Peyer's patch (tissue), 4 donors: ENCODE measurements at regions not wholly inside any gene's neighbourhood (a gene's known extent, or its start where the extent isn't known, plus 50 kb on each side); places are given as distances from the start of the nearest gene placed in this dataset.

ENCODE experiments used
- POLR2A ChIP-seq, 2 donors: fragments of 450-650 bp; IDR thresholded peaks; one replicate each; pipeline ENCODE4 v1.5.1; 2017; ENCODE audit warnings: antibody characterized with exemption in 2 of 2, mild to moderate bottlenecking in 2 of 2, moderate library complexity in 2 of 2
- TF ChIP-seq, protein P1 (sequence below), 6 experiments: fragments of 450-650 bp in 4 of 6; fragments of 200-600 bp in 2 of 6; sonication (generic) in 1 of 6; IDR thresholded peaks; one replicate each; pipeline ENCODE4 v1.5.1; 2017 to 2019; ENCODE audit warnings: antibody characterized with exemption in 6 of 6, mild to moderate bottlenecking in 3 of 6, moderate library complexity in 1 of 6

DNA sequence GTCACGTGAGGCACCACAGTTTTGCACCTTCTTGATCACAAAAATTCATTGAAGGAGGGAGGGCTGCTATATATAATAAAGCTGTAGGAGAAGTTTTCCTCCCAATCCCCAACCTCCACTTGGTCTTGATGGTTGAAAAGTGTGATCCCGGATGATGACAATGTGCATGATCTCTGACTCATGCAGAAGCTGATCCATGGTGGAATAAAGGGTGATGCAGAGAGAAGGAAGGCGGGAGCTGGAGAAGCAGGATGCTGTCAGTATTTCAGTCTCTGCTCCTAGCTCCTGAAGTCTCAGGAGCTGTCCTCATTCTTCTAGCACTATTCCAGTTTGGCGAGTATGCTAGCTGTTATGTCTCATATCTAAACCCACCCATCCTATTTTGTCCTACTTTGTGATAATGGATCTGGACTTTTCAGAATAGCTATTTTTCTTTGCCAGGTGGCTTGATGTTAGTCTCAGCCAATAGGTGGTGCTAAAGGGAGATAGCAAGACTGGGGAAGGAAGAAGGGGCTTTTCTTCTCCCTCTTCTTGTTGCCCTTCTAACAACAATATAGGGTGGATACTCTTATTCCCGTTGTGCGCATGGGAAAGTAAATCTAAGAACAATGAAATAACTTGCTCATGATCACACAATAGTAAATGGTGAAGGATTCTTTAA is 65.6 kb upstream of the HTR2A start:
- TF ChIP-seq, protein P1, sequence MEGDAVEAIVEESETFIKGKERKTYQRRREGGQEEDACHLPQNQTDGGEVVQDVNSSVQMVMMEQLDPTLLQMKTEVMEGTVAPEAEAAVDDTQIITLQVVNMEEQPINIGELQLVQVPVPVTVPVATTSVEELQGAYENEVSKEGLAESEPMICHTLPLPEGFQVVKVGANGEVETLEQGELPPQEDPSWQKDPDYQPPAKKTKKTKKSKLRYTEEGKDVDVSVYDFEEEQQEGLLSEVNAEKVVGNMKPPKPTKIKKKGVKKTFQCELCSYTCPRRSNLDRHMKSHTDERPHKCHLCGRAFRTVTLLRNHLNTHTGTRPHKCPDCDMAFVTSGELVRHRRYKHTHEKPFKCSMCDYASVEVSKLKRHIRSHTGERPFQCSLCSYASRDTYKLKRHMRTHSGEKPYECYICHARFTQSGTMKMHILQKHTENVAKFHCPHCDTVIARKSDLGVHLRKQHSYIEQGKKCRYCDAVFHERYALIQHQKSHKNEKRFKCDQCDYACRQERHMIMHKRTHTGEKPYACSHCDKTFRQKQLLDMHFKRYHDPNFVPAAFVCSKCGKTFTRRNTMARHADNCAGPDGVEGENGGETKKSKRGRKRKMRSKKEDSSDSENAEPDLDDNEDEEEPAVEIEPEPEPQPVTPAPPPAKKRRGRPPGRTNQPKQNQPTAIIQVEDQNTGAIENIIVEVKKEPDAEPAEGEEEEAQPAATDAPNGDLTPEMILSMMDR (IDR thresholded peaks at IDR 0.05) = no peak
- TF ChIP-seq POLR2A (IDR thresholded peaks at IDR 0.05) = no peak
